Liver (tissue), 3 donors: ENCODE measurements at regions not wholly inside any gene's neighbourhood (a gene's known extent, or its start where the extent isn't known, plus 50 kb on each side); places are given as distances from the start of the nearest gene placed in this dataset.

Source experiments
- CTCF ChIP-seq: fragments of 150-350 bp; IDR thresholded peaks from 2 replicates; pipeline ENCODE4 v1.5.1; 2017; ENCODE audit warnings: improper control_type of control experiment, low read depth, low read length; ENCODE audit not compliant: missing input control
- GABPA ChIP-seq, 2 donors: IDR thresholded peaks in 1 of 2; conservative IDR thresholded peaks in 1 of 2; 2 replicates each; pipeline ENCODE4 v1.6.1; 2016; ENCODE audit warnings: antibody characterized with exemption in 2 of 2, mild to moderate bottlenecking in 1 of 2, moderate library complexity in 1 of 2
- RXRA ChIP-seq, 2 donors: IDR thresholded peaks; 2 replicates each; pipeline ENCODE4 v1.6.1; 2017 to 2018; ENCODE audit warnings: antibody characterized with exemption in 2 of 2, mild to moderate bottlenecking in 1 of 2
- donor health status: healthy.
- donor health status: healthy.

GRCh38 chr16:66186251-66186785 lies 180.2 kb upstream of the CDH5 start:
- TF ChIP-seq RXRA (IDR thresholded peaks at IDR 0.05) (no peak), CTCF (no peak), GABPA (IDR thresholded peaks at IDR 0.05 in 1 of 2, conservative IDR thresholded peaks at IDR 0.05 in 1 of 2) (no peak)
